ENCODE measurements at regions not wholly inside any gene's neighbourhood (a gene's known extent, or its start where the extent isn't known, plus 50 kb on each side); places are given as distances from the start of the nearest gene placed in this dataset.

- ATAC-seq (no peak), DNase-seq (no peak)
- Histone ChIP-seq H3K9me3 (no peaks in the 10 kb centered on the region), H3K4me3 (no peak overlapping the region), H3K27me3 (no peaks in the 10 kb centered on the region), H3K4me1 (no peaks in the 10 kb centered on the region), H3K27ac (no peak overlapping the region), H3K36me3 (no peaks in the 10 kb centered on the region)
- TF ChIP-seq POLR2A (IDR thresholded peaks at IDR 0.05) (no peak), CTCF (IDR thresholded peaks at IDR 0.05) (no peak)
- intact Hi-C loops (cut with DNase I) = no loop called here
- no CpG with 5 or more reads among the region's 2 CpGs for WGBS (ENCODE audit: insufficient coverage, low coverage, low lambda C conversion rate, missing lambda C conversion rate)
These were observed 240.7 kb upstream of the PFKP start for GRCh38 chr10:2826675-2827074.

GRCh38 chr10:2825841-2826240 lies 241.5 kb upstream of the PFKP start:
- Histone ChIP-seq H3K4me1 (no peaks in the 10 kb centered on the region), H3K9me3 (no peaks in the 10 kb centered on the region), H3K27me3 (no peaks in the 10 kb centered on the region), H3K27ac (no peak overlapping the region), H3K4me3 (no peak overlapping the region), H3K36me3 (no peaks in the 10 kb centered on the region)
- ATAC-seq (no peak), DNase-seq (no peak)
- WGBS (ENCODE audit: insufficient coverage, low coverage, low lambda C conversion rate, missing lambda C conversion rate) = 82% methylated on average over 4 of the region's 4 CpGs
- no peak for TF ChIP-seq CTCF (IDR thresholded peaks at IDR 0.05)
- no peak for TF ChIP-seq POLR2A (IDR thresholded peaks at IDR 0.05)
- intact Hi-C loops (cut with DNase I) = no loop called here

- Histone ChIP-seq H3K4me1 (no peaks in the 10 kb centered on the region), H3K36me3 (no peaks in the 10 kb centered on the region), H3K4me3 (no peak overlapping the region), H3K9me3 (no peaks in the 10 kb centered on the region), H3K27me3 (no peaks in the 10 kb centered on the region), H3K27ac (no peak overlapping the region)
- no peak for ATAC-seq
- intact Hi-C loops (cut with DNase I) = no loop called here
- no peak for DNase-seq
- TF ChIP-seq CTCF (IDR thresholded peaks at IDR 0.05) (no peak), POLR2A (IDR thresholded peaks at IDR 0.05) (no peak)
- WGBS (ENCODE audit: insufficient coverage, low coverage, low lambda C conversion rate, missing lambda C conversion rate) = 57% methylated on average over 20 of the region's 20 CpGs
These were observed 249.3 kb upstream of the PFKP start for GRCh38 chr10:2817940-2818636.

- H3K4me1 ChIP-seq = no peaks in the 10 kb centered on the region
- intact Hi-C loops (cut with DNase I) = no loop called here
- no peak overlapping the region for H3K4me3 ChIP-seq
- TF ChIP-seq POLR2A (IDR thresholded peaks at IDR 0.05) (no peak), CTCF (IDR thresholded peaks at IDR 0.05) (no peak)
- H3K9me3 ChIP-seq = no peaks in the 10 kb centered on the region
- no peaks in the 10 kb centered on the region for H3K27me3 ChIP-seq
- WGBS (ENCODE audit: insufficient coverage, low coverage, low lambda C conversion rate, missing lambda C conversion rate) = 49% methylated on average over 5 of the region's 7 CpGs
- ATAC-seq (no peak), DNase-seq (no peak)
- no peak overlapping the region for H3K27ac ChIP-seq
- no peaks in the 10 kb centered on the region for H3K36me3 ChIP-seq
These were observed 253.7 kb upstream of the PFKP start for GRCh38 chr10:2813693-2814092.

GRCh38 chr10:2813286-2813685 lies 254.1 kb upstream of the PFKP start:
- H3K27me3 ChIP-seq = no peaks in the 10 kb centered on the region
- no peaks in the 10 kb centered on the region for H3K4me1 ChIP-seq
- WGBS (ENCODE audit: insufficient coverage, low coverage, low lambda C conversion rate, missing lambda C conversion rate) = 40% methylated on average over 6 of the region's 8 CpGs
- no peak overlapping the region for H3K27ac ChIP-seq
- TF ChIP-seq POLR2A (IDR thresholded peaks at IDR 0.05) (no peak), CTCF (IDR thresholded peaks at IDR 0.05) (no peak)
- ATAC-seq = no peak
- no peaks in the 10 kb centered on the region for H3K36me3 ChIP-seq
- H3K4me3 ChIP-seq = no peak overlapping the region
- no peak for DNase-seq
- intact Hi-C loops (cut with DNase I) = no loop called here
- H3K9me3 ChIP-seq = no peaks in the 10 kb centered on the region

Data from right lobe of liver (tissue), 6 donors.